HG03439 (cell line): ENCODE measurements at regions not wholly inside any gene's neighbourhood (a gene's known extent, or its start where the extent isn't known, plus 50 kb on each side); places are given as distances from the start of the nearest gene placed in this dataset.
"Not testable (repeated sequence)": the region's sequence is repeated elsewhere in the genome, so short reads cannot be mapped to it uniquely, and the experiment has no call there.

ENCODE experiments used
- ATAC-seq: cut with Tn5 transposase; IDR thresholded peaks from one replicate; pipeline ENCODE4 v1.9.1; 2021; ENCODE audit warnings: mild to moderate bottlenecking, moderate library complexity; ENCODE audit not compliant: unreplicated experiment

DNA sequence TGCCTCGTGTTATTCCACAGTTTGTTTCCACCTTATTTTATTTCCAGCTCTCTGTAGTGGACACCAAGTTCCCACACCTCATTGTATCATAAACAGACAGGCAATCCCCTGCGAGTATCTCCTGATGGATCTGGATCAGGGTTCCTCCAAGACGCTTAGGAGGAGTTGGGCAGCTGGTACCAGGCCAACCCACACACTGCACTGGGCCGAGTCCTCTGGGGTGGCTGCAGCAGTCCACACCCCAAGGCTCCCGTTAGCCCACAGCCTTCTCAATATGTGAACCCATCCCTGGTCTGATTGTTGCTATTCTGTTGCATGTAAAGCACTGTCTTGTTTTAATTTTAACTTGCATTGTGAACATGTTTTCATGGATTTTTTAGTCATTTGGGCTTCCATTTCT, 178.8 kb upstream of the RAB6C start:
- no peak for ATAC-seq

DNA sequence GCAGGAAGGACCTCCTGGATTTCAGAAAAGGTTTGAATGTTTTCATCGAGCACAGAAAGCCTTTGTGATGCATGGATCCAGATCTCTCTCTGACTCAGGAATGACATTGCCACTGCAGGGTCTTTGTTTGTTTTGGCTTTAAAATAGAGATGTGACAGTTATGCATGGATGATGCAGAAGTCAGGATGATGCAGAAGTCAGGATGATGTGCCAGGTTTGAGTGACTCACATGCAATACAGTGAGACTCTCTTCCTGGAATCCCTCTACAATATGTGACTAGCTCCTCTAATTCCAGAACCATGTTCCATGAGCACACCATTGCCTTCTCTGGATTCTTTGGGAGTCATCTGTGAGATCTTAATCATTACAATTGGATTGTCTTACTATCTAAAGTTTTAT, 177.9 kb upstream of the RAB6C start:
- ATAC-seq = no peak

DNA sequence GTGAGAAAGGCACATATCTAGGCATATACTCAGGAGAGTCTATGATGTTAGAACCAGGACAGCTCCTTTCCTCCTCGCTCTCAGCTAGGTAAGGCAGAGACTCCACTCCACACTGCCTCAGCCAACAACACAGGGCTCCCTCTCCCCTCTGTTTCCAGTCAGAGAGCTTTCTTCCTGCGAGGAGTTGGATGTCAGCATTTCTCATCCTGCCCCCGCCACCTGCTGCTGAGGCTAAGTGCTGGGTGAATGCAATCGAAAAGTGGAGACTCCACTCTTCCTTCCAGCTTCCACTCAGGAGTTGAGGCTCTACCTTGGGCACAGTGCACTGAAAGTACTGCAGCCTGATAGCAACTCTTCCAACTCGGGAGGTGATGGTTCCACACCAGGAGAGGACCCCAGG, 177.2 kb upstream of the RAB6C start:
- ATAC-seq = no peak

DNA sequence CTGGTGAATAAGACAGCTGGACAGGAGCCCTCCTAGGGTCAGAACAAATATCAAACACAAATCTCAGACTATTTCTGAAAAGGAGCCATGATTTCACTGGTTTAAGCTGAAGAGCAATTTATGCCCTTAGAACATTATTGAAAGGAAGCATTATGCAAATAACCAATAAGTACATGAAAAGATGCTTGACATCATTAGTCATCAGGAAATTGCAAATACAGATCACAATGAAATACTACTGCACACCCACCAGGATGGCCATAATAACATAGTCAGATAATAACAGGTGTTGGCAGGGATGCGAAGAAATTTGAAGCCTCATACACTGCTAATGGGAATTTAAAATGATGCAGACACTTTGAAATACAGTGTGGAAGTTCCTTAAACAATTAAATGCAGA, 176.4 kb upstream of the RAB6C start:
- no peak for ATAC-seq

DNA sequence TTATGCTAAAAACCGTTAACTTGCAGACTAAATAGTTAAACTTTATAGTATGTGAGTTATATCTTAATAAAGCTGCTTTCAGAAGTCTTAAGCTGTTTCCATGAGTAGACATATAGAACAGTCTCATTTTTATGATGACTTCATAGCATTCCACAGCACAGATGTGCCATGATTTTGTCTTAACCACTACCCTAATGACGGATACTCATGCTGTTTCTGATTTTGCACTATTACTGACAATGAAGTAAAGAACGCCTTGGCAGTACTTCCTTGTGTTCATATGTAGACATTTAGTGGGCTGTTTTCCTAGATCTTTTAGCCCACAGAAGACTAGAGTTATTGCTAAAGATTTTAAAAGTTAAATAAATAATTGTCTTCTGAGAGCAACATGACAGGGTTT, 175.6 kb upstream of the RAB6C start:
- ATAC-seq = no peak

DNA sequence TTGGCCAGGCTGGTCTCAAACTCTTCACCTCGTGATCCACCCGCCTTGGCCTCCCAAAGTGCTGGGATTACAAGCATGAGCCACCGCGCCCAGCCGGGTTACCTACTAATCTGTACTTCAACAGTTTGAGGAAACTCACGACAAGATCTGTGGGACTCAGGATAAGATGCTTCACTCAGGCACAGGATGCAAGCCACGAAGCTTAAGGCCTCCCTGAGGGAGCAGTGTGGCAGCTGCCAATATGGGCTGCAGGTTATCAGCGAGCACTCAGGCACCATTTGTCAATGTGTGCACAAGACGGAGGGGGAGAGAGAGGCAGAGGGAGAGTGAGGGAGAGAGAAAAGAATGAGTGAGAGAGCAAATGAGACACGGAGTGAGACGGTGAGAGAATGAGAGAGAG, 173.6 kb upstream of the RAB6C start:
- no peak for ATAC-seq

DNA sequence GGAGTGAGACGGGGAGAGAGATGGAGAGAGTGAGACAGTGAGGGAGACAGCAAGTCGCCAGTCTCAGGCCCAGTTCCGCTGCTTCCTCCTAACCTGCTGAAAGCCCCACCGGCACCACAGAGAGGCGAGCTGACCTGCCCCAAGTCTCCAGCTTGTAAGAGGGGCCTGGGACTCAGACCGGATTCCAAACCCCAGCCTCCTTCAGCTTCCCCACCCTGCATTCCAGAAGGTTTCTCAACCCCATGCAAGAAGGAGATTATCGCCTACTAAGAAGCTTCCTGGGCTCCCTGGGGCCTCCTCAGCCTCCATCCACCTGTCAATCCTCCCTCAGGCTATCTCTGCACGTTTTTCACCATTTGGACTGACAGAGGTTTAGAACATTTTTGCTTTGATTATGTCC, 173.1 kb upstream of the RAB6C start:
- no peak for ATAC-seq

DNA sequence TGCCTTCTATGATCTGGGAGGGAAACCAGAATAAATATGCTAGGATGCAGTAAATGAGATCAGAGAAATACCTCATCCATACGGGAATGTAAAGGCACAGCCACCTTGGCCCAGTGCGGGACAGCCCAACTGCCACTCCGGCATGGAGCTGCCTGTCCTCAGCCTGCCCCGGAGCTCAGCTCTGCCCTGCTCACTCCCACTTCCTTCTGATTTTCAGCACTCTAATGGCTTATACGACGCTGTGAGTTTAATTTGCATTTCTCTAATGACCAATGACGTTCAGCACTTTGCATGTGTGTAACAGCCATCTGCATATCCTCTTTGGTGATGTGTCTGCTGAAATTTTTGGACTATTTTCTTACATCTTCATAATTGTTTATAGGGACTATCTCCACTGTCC, 172.5 kb upstream of the RAB6C start:
- no peak for ATAC-seq

DNA sequence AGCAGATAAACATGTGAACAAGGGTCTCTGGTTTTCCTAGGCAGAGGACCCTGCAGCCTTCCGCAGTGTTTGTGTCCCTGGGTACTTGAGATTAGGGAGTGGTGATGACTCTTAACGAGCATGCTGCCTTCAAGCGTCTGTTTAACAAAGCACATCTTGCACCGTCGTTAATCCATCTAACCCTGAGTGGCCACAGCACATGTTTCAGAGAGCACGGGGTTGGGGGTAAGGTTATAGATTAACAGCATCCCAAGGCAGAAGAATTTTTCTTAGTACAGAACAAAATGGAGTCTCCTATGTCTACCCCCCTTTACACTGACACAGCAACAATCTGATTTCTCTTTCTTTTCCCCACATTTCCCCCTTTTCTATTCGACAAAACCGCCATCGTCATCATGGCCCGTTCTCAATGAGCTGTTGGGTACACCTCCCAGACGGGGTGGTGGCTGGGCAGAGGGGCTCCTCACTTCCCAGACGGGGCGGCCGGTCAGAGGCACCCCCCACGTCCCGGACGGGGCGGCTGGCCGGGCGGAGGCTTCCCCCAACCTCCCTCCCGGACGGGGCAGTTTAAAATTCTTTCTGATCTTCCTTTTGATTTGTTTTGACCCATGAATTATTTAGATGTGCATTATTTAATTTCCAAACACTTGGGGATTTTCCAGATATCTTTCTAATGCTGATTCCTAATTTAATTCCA, 171.7 kb upstream of the RAB6C start:
- ATAC-seq = not testable (repeated sequence)

DNA sequence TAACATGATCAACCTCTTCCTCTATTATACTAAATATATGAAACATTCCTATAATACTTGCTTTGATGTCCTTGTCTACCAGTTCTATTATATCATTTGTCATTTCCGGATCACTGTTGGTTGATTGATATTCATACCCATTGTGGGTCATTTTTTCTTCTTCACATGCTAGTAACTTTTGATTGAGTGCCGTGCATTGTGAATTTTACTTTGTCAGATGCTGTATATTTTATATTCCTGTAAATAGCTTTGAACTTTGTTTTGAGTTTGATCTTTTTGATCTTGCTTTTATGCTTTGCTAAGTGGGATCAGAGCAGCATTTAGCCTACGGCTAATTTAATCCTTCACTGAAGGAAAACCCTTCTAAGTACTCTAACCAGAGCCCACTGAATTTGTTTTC, 168.9 kb upstream of the RAB6C start:
- ATAC-seq = no peak

DNA sequence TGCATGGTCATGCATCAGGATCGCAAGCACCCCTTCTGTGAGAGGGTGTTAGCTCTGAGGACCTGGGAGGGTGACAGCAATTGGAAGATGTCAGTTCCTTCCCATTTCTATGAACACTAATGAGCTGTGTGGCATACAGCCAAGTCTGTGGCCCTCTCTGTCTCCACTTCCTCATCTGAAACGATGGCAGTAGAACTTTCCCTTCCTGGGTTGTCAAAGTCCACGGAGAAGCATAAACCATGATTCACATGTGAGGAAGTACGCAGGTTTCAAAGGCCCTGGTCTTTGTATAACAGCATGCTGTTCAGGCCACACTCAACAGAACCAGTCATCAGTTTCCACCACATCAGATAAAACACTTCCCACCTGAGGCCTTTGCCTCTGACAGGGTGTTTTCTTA, 167.4 kb upstream of the RAB6C start:
- ATAC-seq = no peak

DNA sequence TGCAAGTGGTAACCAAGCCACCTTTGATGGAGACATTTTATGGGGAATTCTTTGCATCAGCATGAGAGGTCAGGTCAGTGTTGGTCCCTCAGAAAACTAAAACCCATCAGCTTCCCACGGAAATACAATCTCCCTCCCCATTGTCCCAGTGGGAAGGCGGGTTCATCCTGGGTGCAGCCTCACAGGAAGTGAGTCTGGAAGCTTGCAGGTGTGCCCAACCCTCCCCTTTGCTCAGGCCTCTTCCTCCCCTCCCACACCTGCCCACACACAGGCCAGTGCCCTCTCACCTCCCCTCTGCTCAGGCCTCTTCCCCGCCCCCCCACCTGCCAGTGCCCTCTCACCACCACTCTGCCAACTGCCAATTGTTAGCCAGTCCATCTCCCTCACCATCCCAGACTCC, 166.8 kb upstream of the RAB6C start:
- ATAC-seq = no peak

DNA sequence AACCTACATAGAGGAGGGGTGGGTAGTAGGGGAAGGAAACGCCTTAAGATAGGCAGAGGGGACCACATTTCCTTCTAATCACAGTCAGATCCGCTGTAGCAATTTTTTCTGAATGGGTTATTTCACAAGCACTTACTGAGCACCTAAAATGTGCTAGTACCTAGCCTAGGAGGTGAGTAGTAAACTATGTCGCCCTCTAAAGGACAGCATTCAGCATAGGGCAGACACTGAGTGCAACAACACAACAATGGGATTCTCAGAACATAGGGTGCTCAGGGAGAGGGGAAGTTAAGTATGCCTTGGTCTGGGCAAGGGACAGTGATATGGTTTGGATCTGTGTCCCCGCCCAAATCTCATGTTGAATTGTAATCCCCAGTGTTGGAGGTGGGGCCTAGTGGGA, 166.1 kb upstream of the RAB6C start:
- ATAC-seq = no peak

DNA sequence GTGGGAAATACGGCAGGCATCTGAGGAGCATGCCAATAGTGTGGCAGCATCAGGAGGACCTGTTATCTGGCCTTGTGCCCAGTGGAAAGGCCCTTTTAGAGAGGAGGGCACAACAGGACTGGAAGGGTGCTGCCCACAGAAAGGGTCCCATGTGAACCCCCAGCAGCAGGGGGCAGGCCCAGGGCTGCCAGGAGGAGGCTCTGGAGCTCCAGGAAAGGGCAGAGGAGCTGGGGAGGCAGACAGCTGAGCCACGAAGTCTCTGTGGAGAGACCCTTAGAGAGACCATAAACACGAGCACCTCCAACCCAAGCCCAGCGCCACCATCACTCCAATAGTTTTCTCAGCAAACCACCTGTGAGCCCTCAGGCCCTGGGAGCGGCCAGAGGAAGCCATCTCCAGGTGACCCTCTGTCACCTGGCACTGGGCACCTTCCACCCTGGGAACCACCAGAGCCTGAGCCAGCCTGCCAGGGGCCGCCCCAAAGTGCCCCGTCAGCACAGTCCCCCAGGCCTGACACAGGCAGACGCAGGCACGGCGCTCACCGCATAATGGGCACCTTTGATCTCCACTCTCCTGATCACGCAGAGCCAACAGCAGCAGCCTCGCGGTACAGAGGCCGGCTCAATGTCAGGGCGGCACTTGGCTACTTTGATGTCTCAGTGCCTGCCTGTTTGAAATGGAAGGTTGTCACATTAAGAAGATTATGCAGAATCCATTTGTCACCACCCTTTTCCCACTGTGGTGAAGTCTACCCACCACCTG, 162.5 kb upstream of the RAB6C start:
- ATAC-seq = no peak

DNA sequence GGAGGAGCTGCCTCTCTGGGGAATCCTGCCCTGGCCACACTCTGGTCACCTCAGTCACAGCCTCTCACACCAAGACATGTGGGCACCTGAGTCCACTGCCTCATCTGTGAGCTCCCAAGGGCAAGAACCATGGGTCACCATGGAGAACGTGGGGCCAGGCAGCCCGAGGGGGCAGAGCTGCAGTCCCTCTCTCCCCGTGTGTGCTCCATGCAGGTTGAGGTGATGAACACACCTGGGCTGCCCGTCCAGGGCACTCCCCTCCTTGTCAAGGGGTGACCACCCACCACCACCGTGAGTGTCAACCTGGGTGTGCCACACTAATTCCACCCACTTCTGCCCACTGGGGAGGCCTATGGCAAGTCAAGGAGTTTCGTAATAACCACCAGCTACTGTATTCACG, 159.6 kb upstream of the RAB6C start:
- ATAC-seq = no peak

DNA sequence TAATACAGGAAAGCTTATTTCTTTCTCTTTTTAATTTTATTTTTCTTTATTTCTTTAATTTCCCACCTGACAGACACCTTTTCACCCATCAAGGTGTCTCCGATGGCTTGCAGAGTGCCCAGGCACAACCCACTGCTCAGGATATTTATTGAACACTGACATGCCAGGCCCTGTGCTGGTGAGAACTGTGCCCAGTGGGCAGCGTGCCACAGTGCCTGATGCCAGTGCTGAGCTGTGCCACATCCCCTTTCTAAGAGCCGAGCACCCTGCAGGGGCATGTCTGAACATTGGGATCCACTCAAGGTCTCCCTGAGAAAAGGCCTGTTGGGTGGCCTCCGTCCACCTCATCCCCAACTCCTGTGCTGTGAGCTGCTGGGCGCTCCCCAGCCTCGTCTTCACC, 158.6 kb upstream of the RAB6C start:
- no peak for ATAC-seq

DNA sequence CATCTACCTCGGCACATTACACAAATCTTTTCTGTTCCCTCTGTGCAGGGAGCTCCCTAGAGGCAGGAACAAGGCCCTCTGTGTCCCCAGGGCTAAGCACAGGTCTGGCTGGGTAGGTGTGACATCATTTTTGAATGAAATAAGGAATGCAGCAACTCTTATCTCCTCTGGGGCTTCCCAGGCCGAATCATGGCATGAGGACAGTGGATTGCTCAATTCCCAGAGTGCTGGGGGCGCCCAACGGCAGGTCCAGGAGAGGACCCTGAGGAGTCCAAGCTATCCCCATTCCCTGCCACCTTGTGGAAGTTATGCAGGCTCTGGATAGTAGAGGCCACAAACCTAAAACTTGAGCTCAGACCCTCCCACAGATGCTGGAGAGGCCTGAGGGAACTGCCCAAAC, 158.0 kb upstream of the RAB6C start:
- no peak for ATAC-seq

DNA sequence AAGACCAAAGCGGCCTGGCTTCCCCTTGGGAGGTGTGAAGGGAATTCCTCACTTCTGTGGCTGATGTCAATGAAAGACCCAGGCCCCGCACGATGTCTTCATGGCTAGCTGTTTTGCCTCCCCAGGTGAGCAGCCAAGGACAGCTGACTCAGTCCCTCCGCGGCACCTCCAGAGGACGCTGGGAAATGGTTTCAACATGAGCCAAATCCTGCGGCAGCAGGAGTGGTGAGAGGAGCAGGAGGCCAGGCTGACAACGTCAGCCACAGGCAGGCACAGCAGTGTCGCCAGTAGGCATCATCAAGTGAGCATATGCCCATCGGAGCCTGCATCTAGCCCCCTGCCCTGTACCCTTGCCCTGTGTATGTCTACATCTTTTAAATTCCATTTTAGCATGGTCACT, 156.4 kb upstream of the RAB6C start:
- ATAC-seq = no peak

DNA sequence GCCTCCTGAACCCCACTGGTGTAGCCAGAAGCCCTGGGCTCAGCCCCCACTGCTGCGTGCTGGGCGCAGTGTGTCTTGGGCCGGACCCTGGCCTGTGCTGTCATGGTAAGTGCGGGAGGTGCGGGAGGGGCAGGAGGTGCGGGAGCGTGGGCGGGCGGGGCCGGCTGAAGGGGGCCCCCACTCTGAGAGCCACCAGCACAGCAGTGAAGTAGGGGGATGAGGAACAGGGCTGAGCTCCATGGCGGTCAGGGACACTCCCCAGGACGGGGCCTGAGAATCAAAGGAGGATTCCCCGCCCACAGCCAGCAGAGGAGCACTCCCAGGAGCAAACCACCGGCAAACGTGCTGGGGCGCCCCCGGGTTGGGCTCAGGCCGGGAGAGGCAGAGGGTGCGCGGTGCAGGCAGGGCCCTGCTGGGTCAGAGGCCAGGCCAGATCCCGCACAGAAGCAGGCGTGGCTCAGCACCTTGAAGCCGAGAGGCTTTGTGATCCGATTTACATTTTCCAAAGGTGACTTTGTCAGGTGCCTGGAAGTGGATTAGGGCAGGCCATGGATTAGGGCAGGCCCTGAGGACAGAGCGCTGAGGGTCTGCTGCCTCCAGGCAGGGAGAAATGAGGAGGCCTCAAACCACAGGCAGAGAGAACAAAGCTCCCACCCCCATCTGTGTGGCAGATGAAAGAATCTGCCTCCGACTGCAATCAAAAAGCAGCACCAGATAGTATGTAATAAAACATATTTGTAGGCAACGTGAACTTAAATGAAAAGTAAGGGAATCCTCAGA, 152.0 kb upstream of the RAB6C start:
- no peak for ATAC-seq

DNA sequence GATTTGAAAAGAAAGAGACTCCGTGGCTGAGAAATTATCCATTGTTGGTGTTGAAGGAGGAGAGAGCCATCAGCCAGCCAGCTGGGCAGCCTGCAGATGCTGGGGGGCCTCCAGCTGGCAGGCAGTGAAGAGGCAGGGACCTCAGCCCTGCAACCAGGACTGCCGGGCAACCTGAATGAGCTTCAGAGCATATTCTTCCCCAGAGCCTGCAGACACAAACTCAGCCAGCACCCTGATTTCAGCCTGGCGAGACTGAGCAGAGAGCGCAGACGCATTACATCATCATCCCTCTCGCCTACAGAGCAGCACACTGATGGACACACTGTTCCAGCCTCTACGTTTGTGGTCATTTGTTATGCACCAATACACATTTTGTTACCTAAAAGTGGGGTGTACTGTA, 150.7 kb upstream of the RAB6C start:
- ATAC-seq = no peak

DNA sequence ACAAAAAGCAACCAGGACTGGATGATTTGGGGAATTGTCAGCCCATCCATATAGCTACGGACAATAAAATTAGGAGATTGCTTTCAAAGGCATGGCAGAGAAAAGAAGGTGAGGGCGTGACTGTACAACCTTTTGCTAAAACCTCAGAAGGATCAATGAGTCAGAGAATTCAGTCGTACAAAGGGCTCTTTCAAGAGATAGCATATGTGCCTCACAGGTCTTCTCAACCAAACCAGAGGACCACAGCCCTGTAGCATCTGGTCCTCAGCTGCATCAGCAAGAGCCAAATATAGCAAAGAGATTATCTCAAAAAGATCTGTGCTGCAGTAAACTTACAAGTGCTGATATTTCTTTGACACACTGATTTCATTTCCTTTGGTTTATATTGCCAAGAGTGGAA, 149.9 kb upstream of the RAB6C start:
- no peak for ATAC-seq

DNA sequence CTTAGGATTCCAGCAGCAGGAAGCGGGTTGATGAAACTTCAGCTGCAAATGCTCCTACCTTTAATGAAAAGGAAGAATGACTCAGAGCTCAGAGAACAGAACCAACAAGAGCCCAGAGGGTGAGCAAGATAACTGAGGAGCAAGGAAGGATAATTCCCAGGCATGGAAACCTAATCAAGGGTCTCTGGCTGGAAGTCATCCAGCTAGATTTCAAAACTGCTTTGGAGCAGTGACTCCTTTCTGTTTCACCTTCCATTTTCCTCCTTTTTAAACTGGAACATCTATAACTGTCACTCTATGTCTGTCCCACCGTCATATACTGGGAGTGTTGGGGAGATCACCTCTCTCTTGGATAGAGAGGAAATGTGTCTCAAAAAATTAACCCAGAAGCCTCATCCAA, 148.4 kb upstream of the RAB6C start:
- ATAC-seq = no peak
